Panc1 (cell line): ENCODE measurements at regions not wholly inside any gene's neighbourhood (a gene's known extent, or its start where the extent isn't known, plus 50 kb on each side); places are given as distances from the start of the nearest gene placed in this dataset.

Experiments used
- ATAC-seq: fragments of 200-7000 bp; cut with Tn5 transposase; 2 replicates; pipeline ENCODE4 v1.9.1; 2020; ENCODE audit warnings: mild to moderate bottlenecking, moderate library complexity
- BruUV-seq: library from RNA; stranded (reverse); fragments of 400-500 nt; replicated peaks from 2 replicates; lab custom pipeline; 2021; lab: Mats Ljungman, UMichigan
- CTCF ChIA-PET: fragments of 300-600 bp; sonication (Branson Sonifier 250); formaldehyde crosslinking; loops from one replicate; lab custom pipeline; 2022; ENCODE audit warnings: antibody characterized with exemption; lab: Charles Lee
- POLR2A ChIA-PET: fragments of 300-600 bp; sonication (Branson Sonifier 250); formaldehyde crosslinking; loops from one replicate; lab custom pipeline; 2022; ENCODE audit warnings: antibody characterized with exemption; lab: Charles Lee
- DNase-seq: peaks from one replicate; pipeline ENCODE4 v3.0.0-alpha.2; 2010; ENCODE audit warnings: low read depth, low spot score
- H3K27ac ChIP-seq: 2 replicates; pipeline ENCODE4 v1.5.1; 2011; ENCODE audit warnings: mild to moderate bottlenecking, low read length, inconsistent platforms
- H3K27me3 ChIP-seq: fragments of 200-500 bp; sonication (Bioruptor generic); 2 replicates; pipeline ENCODE4 v1.6.0; 2014; ENCODE audit warnings: low read length, inconsistent platforms; ENCODE audit not compliant: control insufficient read depth, insufficient read depth
- H3K36me3 ChIP-seq: fragments of 200-500 bp; sonication (Bioruptor generic); 2 replicates; pipeline ENCODE4 v1.5.1; 2014; ENCODE audit warnings: inconsistent platforms, mild to moderate bottlenecking, low read length, moderate library complexity; ENCODE audit not compliant: control insufficient read depth, insufficient read depth
- H3K4me1 ChIP-seq: 2 replicates; pipeline ENCODE4 v1.5.1; 2011; ENCODE audit warnings: inconsistent platforms, mild to moderate bottlenecking, low read length, moderate library complexity; ENCODE audit not compliant: control insufficient read depth, insufficient read depth
- H3K4me3 ChIP-seq, 2 experiments: 2 replicates each; pipeline ENCODE4 v1.5.1; 2011 to 2012; ENCODE audit warnings: low read depth in 2 of 2, low read length in 2 of 2, mild to moderate bottlenecking in 2 of 2, inconsistent platforms in 1 of 2, moderate library complexity in 1 of 2
- H3K9me3 ChIP-seq: fragments of 200-500 bp; sonication (Bioruptor generic); 2 replicates; pipeline ENCODE4 v1.5.1; 2014; ENCODE audit warnings: low read depth, mild to moderate bottlenecking, inconsistent platforms, low read length, moderate library complexity; ENCODE audit not compliant: control insufficient read depth, insufficient read depth
- POLR2AphosphoS5 ChIP-seq: IDR thresholded peaks from 2 replicates; pipeline ENCODE4 v1.6.1; 2012; ENCODE audit warnings: mild to moderate bottlenecking, low read depth, low read length, moderate library complexity
- SIN3A ChIP-seq: IDR thresholded peaks from 2 replicates; pipeline ENCODE4 v1.6.1; 2012; ENCODE audit warnings: low read depth, mild to moderate bottlenecking, low read length, moderate library complexity, borderline replicate concordance; ENCODE audit not compliant: insufficient read depth
- TCF7L2 ChIP-seq: IDR thresholded peaks from 2 replicates; pipeline ENCODE4 v1.6.1; 2011; ENCODE audit warnings: mild to moderate bottlenecking, low read depth, low read length, inconsistent platforms
- in situ Hi-C: cut with HindIII; loops from 2 replicates; pipeline ENCODE4 v1.10.0; 2016; ENCODE audit warnings: low sequenced_read_pairs, low pct_unique_long_range_greater_than_20kb
- intact Hi-C: fragments of 100-400 bp; cut with micrococcal nuclease; formaldehyde crosslinking; loops from one replicate; pipeline ENCODE4 v1.10.0; 2022; ENCODE audit not compliant: unreplicated experiment
- TF ChIP-seq, protein P1 (sequence below): fragments of 450-650 bp; IDR thresholded peaks from 2 replicates; pipeline ENCODE4 v1.5.1; 2017; ENCODE audit warnings: mild to moderate bottlenecking
- TF ChIP-seq, protein P2 (sequence below), 2 experiments: IDR thresholded peaks; 2 replicates each; pipeline ENCODE4 v1.6.1; 2011 to 2012; ENCODE audit warnings: low read depth in 2 of 2, control low read depth in 1 of 2, low read length in 1 of 2, mild to moderate bottlenecking in 1 of 2, moderate library complexity in 1 of 2; ENCODE audit not compliant: insufficient read depth in 1 of 2

DNA sequence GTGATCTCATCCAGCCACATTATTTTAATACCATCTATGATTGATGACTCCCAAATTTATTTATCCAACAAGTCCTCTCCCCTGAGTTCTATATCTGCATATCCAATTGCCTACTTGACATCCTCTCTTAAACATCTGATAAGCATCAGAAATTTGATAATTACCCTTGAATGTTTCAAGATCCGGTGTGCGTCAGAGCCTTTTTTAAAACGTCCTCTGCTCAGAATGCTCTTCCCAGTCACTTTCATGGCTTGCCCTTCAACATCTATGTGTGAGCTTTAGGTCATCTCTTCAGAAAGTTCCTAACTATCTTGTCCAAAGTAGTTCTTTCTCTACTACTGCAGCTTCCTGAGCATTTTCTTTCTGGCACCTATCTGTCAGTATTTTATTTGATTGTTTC, 364.3 kb downstream of the PLPP3 start:
- H3K27me3 ChIP-seq, result no peaks in the 10 kb centered on the region
- ATAC-seq, result no peak
- no peak for DNase-seq
- H3K4me1 ChIP-seq, result no peaks in the 10 kb centered on the region
- TF ChIP-seq, protein P1, sequence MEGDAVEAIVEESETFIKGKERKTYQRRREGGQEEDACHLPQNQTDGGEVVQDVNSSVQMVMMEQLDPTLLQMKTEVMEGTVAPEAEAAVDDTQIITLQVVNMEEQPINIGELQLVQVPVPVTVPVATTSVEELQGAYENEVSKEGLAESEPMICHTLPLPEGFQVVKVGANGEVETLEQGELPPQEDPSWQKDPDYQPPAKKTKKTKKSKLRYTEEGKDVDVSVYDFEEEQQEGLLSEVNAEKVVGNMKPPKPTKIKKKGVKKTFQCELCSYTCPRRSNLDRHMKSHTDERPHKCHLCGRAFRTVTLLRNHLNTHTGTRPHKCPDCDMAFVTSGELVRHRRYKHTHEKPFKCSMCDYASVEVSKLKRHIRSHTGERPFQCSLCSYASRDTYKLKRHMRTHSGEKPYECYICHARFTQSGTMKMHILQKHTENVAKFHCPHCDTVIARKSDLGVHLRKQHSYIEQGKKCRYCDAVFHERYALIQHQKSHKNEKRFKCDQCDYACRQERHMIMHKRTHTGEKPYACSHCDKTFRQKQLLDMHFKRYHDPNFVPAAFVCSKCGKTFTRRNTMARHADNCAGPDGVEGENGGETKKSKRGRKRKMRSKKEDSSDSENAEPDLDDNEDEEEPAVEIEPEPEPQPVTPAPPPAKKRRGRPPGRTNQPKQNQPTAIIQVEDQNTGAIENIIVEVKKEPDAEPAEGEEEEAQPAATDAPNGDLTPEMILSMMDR, result no peak
- TF ChIP-seq SIN3A (no peak), TCF7L2 (no peak), POLR2AphosphoS5 (no peak)
- TF ChIP-seq, protein P2, sequence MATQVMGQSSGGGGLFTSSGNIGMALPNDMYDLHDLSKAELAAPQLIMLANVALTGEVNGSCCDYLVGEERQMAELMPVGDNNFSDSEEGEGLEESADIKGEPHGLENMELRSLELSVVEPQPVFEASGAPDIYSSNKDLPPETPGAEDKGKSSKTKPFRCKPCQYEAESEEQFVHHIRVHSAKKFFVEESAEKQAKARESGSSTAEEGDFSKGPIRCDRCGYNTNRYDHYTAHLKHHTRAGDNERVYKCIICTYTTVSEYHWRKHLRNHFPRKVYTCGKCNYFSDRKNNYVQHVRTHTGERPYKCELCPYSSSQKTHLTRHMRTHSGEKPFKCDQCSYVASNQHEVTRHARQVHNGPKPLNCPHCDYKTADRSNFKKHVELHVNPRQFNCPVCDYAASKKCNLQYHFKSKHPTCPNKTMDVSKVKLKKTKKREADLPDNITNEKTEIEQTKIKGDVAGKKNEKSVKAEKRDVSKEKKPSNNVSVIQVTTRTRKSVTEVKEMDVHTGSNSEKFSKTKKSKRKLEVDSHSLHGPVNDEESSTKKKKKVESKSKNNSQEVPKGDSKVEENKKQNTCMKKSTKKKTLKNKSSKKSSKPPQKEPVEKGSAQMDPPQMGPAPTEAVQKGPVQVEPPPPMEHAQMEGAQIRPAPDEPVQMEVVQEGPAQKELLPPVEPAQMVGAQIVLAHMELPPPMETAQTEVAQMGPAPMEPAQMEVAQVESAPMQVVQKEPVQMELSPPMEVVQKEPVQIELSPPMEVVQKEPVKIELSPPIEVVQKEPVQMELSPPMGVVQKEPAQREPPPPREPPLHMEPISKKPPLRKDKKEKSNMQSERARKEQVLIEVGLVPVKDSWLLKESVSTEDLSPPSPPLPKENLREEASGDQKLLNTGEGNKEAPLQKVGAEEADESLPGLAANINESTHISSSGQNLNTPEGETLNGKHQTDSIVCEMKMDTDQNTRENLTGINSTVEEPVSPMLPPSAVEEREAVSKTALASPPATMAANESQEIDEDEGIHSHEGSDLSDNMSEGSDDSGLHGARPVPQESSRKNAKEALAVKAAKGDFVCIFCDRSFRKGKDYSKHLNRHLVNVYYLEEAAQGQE (IDR thresholded peaks at IDR 0.05; ENCODE audit: insufficient read depth in 1 of 2, low read depth in 2 of 2, low read length in 1 of 2), result no peak
- POLR2A ChIA-PET, result no interaction called here
- H3K36me3 ChIP-seq, result no peaks in the 10 kb centered on the region
- H3K27ac ChIP-seq, result no peak overlapping the region
- H3K4me3 ChIP-seq, result no peak overlapping the region
- H3K9me3 ChIP-seq, result no peaks in the 10 kb centered on the region
- CTCF ChIA-PET, result no interaction called here
- in situ Hi-C loops (no loop called here), intact Hi-C loops (no loop called here)
- no TSS peak for BruUV-seq

DNA sequence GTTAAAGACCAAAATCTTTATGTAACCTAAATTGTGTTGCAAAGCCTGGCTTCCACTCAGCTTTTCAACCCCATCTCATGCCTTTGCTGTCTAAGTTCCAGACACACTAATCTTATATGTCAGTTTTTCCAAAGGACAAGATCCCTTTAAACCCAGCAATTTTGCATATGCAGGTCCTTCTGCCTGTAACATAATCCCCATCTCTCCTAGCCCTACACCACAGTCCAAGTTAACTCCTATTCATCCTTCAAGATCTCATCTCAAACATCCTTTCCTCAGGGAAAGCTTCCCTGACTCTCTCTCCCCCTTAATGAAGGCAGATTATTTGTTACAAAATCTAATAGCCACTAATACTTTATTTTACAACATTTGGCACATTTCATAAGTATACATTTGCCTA, 366.3 kb downstream of the PLPP3 start:
- Histone ChIP-seq H3K36me3 (no peaks in the 10 kb centered on the region), H3K4me1 (no peaks in the 10 kb centered on the region), H3K4me3 (no peak overlapping the region), H3K9me3 (no peaks in the 10 kb centered on the region), H3K27ac (no peak overlapping the region), H3K27me3 (no peaks in the 10 kb centered on the region)
- POLR2A ChIA-PET, result interaction anchor here (0.6 kb wide), 1 partner anchor 34 kb away, joined by 4 read pairs; no protein-coding TSS in a partner anchor
- in situ Hi-C loops, result no loop called here
- ATAC-seq (no peak), DNase-seq (no peak)
- intact Hi-C loops, result loop anchor here (1.0 kb wide), 1 partner anchor 14 kb away; no protein-coding TSS in a partner anchor
- TF ChIP-seq, protein P2 (IDR thresholded peaks at IDR 0.05; ENCODE audit: insufficient read depth in 1 of 2, low read depth in 2 of 2, low read length in 1 of 2), result no peak
- TF ChIP-seq, protein P1, result no peak
- TF ChIP-seq POLR2AphosphoS5 (no peak), TCF7L2 (no peak), SIN3A (no peak)
- no TSS peak for BruUV-seq
- CTCF ChIA-PET, result no interaction called here
